ENCODE measurements at regions not wholly inside any gene's neighbourhood (a gene's known extent, or its start where the extent isn't known, plus 50 kb on each side); places are given as distances from the start of the nearest gene placed in this dataset.

GRCh38 chr5:165882099-165882498 is 2376.7 kb downstream of the MAT2B start:
- TF ChIP-seq CTCF (IDR thresholded peaks at IDR 0.05; ENCODE audit: low read depth, low read length) = no peak
- no peak for DNase-seq (ENCODE audit: extremely low read depth, low read depth)

DNA sequence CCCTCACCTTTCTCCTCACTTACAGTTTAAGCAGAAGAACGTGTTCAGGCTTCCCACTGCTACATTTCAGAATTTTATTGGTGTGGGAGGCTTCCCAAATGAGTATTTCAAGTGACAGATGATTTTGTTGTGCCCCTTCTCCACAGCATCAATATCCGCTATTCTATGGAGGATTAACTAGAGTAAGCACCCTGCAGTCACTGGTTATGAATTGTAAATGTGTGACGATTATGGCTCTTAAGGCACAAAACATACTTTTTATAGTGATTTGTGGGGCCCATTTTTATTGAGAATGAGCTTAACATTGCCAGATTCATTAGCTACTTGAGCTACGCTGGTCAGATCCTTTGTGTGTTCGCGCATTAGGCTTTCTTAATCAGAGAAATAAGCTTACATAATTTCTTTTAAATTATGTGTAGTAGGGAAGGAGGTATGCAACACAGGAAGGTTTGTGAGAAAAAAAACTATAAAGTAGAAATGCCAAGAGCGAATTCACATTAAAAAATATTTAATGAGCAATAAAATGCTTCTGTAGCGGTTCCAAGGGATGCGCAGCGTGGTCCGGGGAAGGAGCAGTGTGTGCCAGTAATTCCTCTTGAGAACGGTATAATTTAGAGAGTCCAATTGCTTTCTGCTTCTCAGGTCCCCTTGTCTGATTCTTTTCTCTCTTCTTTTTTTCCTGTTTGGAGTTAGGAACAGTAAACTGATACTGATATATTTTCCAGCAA is 2380.4 kb downstream of the MAT2B start:
- no peak for TF ChIP-seq CTCF (IDR thresholded peaks at IDR 0.05; ENCODE audit: low read depth, low read length)
- DNase-seq (ENCODE audit: extremely low read depth, low read depth) = no peak

DNA sequence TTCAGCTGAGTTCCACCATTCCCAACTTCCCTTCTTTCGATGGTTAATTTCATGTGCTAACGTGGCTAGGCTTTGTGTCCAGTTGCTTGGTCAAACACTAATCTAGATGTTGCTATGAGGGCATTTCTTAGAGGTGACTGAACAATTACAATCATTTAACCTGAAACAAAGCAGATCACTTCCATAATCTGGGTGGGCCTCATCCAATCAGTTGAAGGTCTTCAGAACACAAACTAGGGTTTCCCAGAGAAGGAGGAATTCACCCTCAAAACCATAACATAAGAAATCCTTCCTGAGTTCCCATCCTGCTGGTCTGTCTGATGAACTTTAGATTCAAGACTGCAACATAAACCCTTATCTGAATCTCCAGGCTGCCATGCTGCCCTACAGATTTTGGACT is 2381.7 kb downstream of the MAT2B start:
- TF ChIP-seq CTCF (IDR thresholded peaks at IDR 0.05; ENCODE audit: low read depth, low read length) = no peak
- no peak for DNase-seq (ENCODE audit: extremely low read depth, low read depth)

DNA sequence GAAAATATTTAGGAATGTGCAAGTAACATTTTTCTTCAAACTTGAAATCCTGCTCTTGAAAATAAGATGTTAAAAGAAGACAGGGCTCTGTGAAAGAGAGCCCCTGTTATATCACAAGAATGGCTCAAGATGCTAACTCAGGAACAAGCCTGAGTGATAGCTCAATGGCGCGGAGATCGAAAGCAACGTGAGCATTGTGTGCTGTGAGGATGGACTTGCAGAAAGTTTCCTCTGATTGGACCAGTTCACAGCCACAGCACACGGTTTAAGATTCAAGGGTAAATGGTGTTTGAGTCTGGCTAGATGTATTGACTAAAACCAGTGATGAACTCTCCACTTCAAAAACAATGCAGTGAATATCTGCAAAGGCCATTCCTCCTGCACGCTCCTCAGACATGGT is 2387.0 kb downstream of the MAT2B start:
- DNase-seq (ENCODE audit: extremely low read depth, low read depth) = no peak
- TF ChIP-seq CTCF (IDR thresholded peaks at IDR 0.05; ENCODE audit: low read depth, low read length) = no peak

- DNase-seq (ENCODE audit: extremely low read depth, low read depth) = no peak
These were observed 2389.5 kb downstream of the MAT2B start for GRCh38 chr5:165894916-165895315.

DNA sequence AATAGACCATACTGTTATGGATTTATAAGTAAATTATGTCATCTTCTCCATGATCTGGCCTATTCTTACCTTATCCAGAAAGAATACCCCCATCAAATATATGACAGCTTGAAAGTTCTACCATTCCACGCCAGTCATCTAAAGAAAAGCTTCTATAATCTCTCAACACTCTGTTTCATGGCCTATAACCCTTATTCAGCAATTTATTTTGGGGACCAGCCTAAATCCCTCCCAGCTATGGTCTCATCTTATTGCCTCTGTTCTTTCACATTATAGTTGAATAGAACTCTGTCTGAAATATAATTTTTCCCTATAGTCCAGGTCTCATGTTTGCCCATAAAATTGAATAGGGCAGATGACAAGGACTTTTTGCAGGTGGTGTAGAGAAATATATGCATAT is 2387.6 kb upstream of the WWC1 start:
- TF ChIP-seq CTCF (IDR thresholded peaks at IDR 0.05; ENCODE audit: low read depth, low read length) = no peak
- DNase-seq (ENCODE audit: extremely low read depth, low read depth) = no peak

More at GRCh38 chr5:165894916-165895315, 2389.5 kb downstream of the MAT2B start:
- TF ChIP-seq CTCF (IDR thresholded peaks at IDR 0.05; ENCODE audit: low read depth, low read length) = no peak

DNA sequence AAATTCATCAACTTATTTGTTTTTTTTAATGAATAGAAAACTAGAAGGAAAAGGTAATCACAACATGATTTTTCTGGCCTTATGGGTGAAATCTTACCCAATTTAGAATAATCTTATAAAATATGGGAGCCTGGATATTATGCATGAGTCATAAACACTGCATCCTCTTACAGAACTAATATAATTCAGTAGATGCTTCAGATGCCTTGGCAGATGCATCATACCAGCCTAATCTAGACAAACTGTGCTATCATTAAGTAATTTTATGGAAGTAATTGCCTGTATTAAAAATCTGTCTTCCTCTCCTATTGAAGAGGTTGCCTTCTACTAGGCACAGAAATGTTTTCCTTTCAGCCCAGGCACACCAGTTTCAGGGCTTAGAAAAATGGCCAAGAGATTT is 2384.6 kb upstream of the WWC1 start:
- no peak for TF ChIP-seq CTCF (IDR thresholded peaks at IDR 0.05; ENCODE audit: low read depth, low read length)
- DNase-seq (ENCODE audit: extremely low read depth, low read depth) = no peak
